Stimulated activated CD8-positive, alpha-beta memory T cell treated with anti-CD3 and anti-CD28 coated beads, Interleukin-4, amount 100 ng/mL, for 4 hours (primary cell): ENCODE measurements at regions not wholly inside any gene's neighbourhood (a gene's known extent, or its start where the extent isn't known, plus 50 kb on each side); places are given as distances from the start of the nearest gene placed in this dataset.

Source experiments
- DNase-seq, 2 donors: peaks; one replicate each; pipeline ENCODE4 v3.0.0-alpha.2; 2020; ENCODE audit warnings: low read depth in 2 of 2, low spot score in 1 of 2

- no peak for DNase-seq
Measured at GRCh38 chr13:40207001-40207478, 459.4 kb downstream of the FOXO1 start.

DNA sequence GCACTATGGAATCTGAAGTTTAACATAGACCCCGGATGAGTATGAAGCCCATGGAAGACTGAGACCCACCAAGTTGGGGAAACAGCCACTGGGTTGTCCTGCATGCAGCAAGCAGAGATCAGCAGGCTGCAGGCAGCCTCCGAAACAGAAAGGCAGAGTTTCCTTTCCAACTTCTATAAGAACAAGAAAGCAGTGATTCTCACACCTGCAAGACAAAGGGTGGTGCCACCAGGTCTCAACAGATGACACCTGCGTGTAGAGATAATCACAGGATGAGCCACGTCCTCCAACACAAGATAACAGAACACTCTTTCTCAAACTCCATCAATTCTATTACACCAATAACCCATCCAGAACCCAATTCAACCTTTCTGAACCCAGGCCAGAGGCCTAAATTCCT, 457.9 kb downstream of the FOXO1 start:
- no peak for DNase-seq

- no peak for DNase-seq
Measured at GRCh38 chr13:40210865-40211585, 455.4 kb downstream of the FOXO1 start.

DNA sequence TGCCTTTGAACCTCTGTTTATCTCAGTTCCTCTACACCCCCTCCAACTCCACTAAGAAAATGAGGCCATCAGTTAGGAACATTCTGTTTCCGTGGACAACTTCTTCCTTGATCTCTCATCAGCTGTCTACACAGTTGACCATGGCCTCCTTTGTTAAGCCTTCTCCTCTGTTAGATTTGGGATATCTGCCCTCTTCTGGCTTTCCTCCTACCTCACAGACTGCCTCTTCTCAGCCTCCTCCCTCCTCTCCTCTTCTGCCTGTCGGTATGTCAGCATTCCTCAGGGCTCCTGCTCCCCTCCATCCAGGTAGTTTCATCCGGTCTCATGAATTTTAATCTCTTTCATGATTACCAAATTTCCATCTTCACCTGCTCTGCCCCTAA, 454.9 kb downstream of the FOXO1 start:
- no peak for DNase-seq

DNA sequence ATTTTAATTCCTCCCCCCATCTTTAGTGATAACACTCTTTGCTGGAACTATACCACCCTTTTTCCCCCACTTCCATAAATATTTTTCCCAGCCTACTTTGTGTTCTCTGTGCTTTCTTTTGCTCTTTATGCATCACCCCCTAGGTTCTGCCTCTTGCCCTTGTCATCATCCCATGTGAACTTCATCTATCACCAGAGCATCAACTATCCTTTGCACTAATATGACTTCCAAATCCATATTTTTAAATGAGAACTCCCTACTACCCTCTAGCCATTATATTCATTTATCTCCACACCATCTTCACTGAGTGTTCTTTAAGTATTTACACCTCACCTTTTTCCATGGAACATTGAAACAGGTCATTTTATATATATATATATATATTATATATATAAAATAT, 452.7 kb downstream of the FOXO1 start:
- DNase-seq: no peak

- DNase-seq: no peak
Measured at GRCh38 chr13:40215311-40215710, 451.1 kb downstream of the FOXO1 start.

DNA sequence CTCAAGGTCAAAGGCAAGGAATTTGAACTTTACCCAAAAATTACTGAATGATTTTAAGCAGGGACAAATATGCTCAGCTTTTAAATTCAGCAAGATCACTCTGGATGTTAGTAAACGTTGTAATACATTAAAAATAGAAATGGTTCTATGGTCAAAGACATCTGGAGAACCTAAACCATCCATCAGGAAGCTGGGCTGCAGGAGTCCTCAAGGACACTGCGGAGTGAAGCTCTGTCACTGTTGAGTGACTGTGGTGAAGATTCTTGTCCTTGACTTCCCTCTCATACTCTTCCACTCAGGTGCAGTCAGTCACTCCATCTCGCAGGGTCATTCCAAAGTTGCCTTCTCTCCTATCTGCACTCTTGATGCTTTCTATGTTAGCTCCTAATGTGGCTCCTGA, 450.7 kb downstream of the FOXO1 start:
- DNase-seq: no peak

DNA sequence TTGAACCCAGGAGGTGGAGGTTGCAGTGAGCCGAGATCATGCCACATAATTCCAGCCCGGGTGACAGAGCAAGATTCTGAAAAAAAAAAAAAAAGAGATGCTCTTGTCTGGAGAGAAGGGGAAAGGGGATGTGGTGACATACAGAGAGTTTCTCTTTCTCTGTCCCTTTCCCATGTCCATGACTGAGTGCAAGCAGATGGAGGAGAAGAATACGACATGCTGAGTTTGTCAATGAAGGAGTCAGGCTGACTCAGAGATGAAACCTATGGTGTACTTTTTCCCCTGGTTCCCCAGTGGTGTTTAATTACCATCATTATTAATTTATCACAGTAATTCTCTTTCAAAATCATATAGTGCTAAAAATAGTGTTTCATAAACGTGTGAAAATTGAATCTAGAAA, 448.8 kb downstream of the FOXO1 start:
- no peak for DNase-seq

GRCh38 chr13:40220299-40220935, 446.0 kb downstream of the FOXO1 start:
- DNase-seq: no peak

DNA sequence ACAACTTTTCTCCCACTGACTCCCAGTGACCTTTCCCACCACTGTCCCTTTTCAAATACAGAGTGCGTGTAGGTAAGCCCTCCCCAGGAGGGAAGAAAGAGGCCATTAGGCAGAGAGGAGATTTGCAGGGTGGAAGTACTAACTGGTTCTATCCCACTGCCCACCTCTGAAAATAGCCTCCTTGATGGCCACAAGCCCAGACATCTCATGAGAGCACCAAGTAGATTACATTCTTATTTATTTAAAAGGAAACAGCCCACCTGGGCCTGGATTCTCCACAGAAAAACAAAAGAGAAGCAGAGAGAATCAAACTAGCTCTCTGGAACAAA, 445.3 kb downstream of the FOXO1 start:
- no peak for DNase-seq

DNA sequence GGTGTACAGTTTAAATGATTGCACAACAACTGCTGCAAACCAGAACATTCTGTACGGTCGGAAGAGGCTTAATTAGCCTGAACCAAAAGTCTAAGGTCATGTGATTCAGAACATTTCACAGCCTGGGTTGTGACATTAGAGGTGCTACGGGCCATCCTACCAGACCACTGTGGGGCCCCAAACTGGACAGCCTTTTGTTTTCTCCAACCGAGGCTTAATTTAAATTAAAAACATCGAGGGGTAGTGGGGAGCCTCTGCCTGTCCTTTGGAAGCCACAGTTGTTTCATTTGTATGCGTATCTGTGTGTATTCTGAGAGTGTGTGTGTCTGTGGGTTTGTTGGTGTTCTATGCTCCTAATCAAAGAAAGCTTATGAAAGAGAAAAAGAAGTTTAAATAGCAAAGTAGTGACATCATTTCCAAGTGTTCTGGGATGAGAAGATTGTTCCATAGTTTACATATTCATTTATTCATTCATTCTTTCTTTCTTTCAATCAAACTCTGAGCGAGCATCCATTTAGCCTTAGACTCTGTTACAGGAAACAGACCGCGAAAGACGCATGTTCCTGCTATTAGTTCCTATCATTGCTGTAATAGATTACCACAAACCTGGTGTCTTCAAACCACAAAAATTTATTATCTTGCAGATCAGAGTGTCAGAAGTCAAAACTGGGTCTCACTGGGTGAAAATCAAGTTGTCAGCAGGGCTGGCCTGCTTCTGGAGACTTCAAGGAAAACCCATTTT, 444.8 kb downstream of the FOXO1 start:
- no peak for DNase-seq

- DNase-seq: no peak
Measured at GRCh38 chr13:40223585-40223984, 442.9 kb downstream of the FOXO1 start.

- DNase-seq: no peak
Measured at GRCh38 chr13:40228496-40228895, 437.9 kb downstream of the FOXO1 start.

- DNase-seq: no peak
Measured at GRCh38 chr13:40228990-40229389, 437.5 kb downstream of the FOXO1 start.

DNA sequence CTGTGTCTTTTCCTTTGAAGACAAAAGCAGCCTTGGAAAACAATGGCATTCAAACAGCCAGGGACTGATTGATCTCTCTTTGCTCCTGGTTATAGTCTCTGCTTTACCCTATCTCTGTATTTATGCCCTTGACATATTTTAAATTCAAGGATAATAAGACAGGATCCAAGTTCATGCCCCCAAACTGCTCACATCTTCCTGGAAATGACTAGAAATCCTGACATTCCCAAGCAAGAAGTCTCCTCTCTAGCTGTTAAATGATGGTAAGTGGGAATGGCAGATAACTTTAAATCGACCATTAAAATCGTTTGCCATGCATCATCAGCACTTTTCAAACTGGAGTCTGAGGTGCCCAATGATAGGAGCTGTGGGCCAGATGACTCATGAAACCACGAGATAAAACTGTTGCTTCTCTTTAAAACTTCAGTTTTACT, 435.6 kb downstream of the FOXO1 start:
- no peak for DNase-seq

GRCh38 chr13:40231311-40231710, 435.1 kb downstream of the FOXO1 start:
- no peak for DNase-seq

GRCh38 chr13:40231751-40232150, 434.7 kb downstream of the FOXO1 start:
- no peak for DNase-seq

DNA sequence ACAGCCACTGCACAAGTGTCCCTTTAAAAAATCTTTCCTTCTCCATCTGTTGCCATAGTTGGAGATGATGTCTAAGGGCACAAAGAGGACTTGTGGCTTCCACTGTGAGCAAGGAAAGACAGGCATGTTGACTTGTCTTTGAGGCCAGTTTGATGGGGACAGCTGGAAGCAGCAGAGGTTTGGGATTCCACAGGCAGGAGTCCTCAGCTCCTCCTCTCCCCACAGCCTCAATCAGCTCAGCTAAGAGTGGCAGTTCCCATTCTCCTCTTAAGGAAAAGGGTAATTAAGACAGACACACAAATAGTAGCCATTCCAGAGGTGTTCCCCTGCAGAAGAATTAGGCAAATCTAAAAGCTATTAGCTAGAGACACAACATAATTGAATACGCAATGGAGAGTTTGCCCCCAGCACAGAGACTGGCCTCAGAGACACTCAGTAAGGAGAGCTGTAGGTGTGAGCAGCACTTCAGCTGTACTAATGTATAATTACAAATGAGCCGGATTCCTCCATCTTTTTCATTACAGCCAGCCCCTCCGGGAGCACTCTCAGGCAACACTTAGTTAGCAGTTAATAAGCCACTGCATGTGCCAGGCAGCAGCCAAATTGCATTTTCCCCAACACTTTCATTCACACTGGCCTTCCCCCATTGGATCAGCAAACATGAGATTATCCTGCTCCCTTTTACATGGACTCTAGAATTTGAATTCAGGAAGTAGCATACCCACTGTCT, 434.0 kb downstream of the FOXO1 start:
- DNase-seq: no peak

- DNase-seq: no peak
Measured at GRCh38 chr13:40233731-40234195, 432.7 kb downstream of the FOXO1 start.

DNA sequence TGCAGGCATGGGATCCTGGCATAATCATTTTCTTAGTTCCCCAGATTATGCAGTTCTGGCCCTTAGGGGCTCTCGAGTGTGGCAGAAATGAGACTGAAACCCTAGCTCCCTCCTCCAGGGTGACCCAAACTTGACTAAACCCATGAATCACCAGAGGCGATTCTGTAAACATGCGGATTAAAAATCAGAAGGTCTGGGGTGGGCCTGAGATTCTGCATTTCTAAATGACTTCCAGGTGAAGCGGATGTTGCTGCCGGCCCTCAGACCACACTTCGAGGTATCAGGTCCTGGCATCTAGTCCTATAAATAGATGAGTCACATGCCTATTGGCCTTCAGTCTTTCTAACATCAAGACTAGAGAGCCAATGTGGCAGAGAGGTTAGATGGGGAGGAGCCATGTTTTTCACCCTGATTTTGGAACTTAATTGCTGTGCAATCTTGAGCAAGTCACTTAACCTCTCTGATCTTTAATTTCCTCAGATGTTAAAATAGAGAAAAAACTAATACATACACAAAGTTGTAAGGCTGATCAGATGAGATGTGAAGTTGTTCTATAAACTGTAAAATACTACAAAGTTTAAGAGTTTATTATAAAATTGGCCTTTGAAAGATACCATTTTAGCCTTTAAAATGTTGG, 431.2 kb downstream of the FOXO1 start:
- no peak for DNase-seq

- no peak for DNase-seq
Measured at GRCh38 chr13:40236566-40237168, 429.8 kb downstream of the FOXO1 start.
